MCF 10A (cell line): ENCODE measurements at regions not wholly inside any gene's neighbourhood (a gene's known extent, or its start where the extent isn't known, plus 50 kb on each side); places are given as distances from the start of the nearest gene placed in this dataset.

Source experiments
- BruUV-seq: library from RNA; stranded (reverse); fragments of 400-500 nt; replicated peaks from 2 replicates; lab custom pipeline; 2021; lab: Mats Ljungman, UMichigan
- CTCF ChIA-PET: fragments of 300-600 bp; sonication (Branson Sonifier 250); formaldehyde crosslinking; extraction: SDS; loops from one replicate; lab custom pipeline; 2021; ENCODE audit warnings: antibody characterized with exemption, inconsistent platforms; lab: Yijun Ruan, JAX
- POLR2A ChIA-PET: fragments of 300-600, 350-650 bp; sonication (Branson Sonifier 250); formaldehyde crosslinking; extraction: SDS; loops from one replicate; lab custom pipeline; 2020; ENCODE audit warnings: antibody characterized with exemption, inconsistent platforms; lab: Yijun Ruan, JAX
- DNase-seq: peaks from one replicate; pipeline ENCODE4 v3.0.0-alpha.2; 2018; ENCODE audit not compliant: unreplicated experiment
- H3K27ac Mint-ChIP-seq: one replicate; pipeline ENCODE4 v1.8.0; 2022; ENCODE audit warnings: mild to moderate bottlenecking, low read depth, mixed read lengths; ENCODE audit not compliant: unreplicated experiment
- H3K27me3 Mint-ChIP-seq: one replicate; pipeline ENCODE4 v1.8.0; 2022; ENCODE audit warnings: mixed read lengths; ENCODE audit not compliant: insufficient read depth, unreplicated experiment
- H3K36me3 Mint-ChIP-seq: one replicate; pipeline ENCODE4 v1.8.0; 2022; ENCODE audit warnings: mild to moderate bottlenecking, moderate library complexity, mixed read lengths; ENCODE audit not compliant: insufficient read depth, unreplicated experiment
- H3K4me1 Mint-ChIP-seq: one replicate; pipeline ENCODE4 v1.8.0; 2022; ENCODE audit warnings: mixed read lengths; ENCODE audit not compliant: insufficient read depth, unreplicated experiment
- H3K4me3 Mint-ChIP-seq: one replicate; pipeline ENCODE4 v1.8.0; 2022; ENCODE audit warnings: mild to moderate bottlenecking, moderate library complexity, mixed read lengths; ENCODE audit not compliant: unreplicated experiment
- H3K9me3 Mint-ChIP-seq: one replicate; pipeline ENCODE4 v1.8.0; 2022; ENCODE audit warnings: mixed read lengths; ENCODE audit not compliant: unreplicated experiment
- CTCF ChIP-seq: fragments of 200-600 bp; IDR thresholded peaks from one replicate; pipeline ENCODE4 v1.8.0; 2022; ENCODE audit warnings: antibody characterized with exemption, mild to moderate bottlenecking; ENCODE audit not compliant: unreplicated experiment
- intact Hi-C: fragments of 100-400 bp; cut with micrococcal nuclease; formaldehyde crosslinking; loops from 2 replicates; pipeline ENCODE4 v1.14.1; 2022

- POLR2A ChIA-PET: no interaction called here
- peaks cover 39% of the 10 kb centered on the region for H3K4me1 Mint-ChIP-seq
These were observed 247.1 kb downstream of the HIVEP2 start for GRCh38 chr6:142697922-142698321.

GRCh38 chr6:142698751-142699150 lies 246.2 kb downstream of the HIVEP2 start:
- Mint-ChIP-seq H3K4me3 (no peak overlapping the region), H3K9me3 (no peaks in the 10 kb centered on the region), H3K4me1 (peaks cover 34% of the 10 kb centered on the region), H3K27me3 (no peaks in the 10 kb centered on the region), H3K27ac (no peak overlapping the region), H3K36me3 (no peaks in the 10 kb centered on the region)
- POLR2A ChIA-PET: no interaction called here
- intact Hi-C loops: loop anchor here (5.0 to 10.0 kb wide), 2 partner anchors 126 to 359 kb away; no protein-coding TSS in a partner anchor
- BruUV-seq: no TSS peak
- TF ChIP-seq CTCF: peak; percentile 26
- peak; percentile 11 for DNase-seq
- CTCF ChIA-PET: interaction anchor here (0.6 to 1.4 kb wide), 6 partner anchors 17 to 1785 kb away, joined by 3 to 5 read pairs (median 3); no protein-coding TSS in a partner anchor

More at GRCh38 chr6:142697922-142698321, 247.1 kb downstream of the HIVEP2 start:
- intact Hi-C loops: loop anchor here (5.0 to 10.0 kb wide), 2 partner anchors 127 to 359 kb away; no protein-coding TSS in a partner anchor
- no peak overlapping the region for H3K27ac Mint-ChIP-seq
- H3K9me3 Mint-ChIP-seq: no peaks in the 10 kb centered on the region
- no peak overlapping the region for H3K4me3 Mint-ChIP-seq
- no peaks in the 10 kb centered on the region for H3K36me3 Mint-ChIP-seq
- no peaks in the 10 kb centered on the region for H3K27me3 Mint-ChIP-seq
- CTCF ChIA-PET: interaction anchor here (0.7 to 1.4 kb wide), 5 partner anchors 16 to 1786 kb away, joined by 3 to 5 read pairs (median 3); no protein-coding TSS in a partner anchor
- no peak for DNase-seq
- no peak for TF ChIP-seq CTCF
- no TSS peak for BruUV-seq

GRCh38 chr6:142699391-142699790 lies 245.6 kb downstream of the HIVEP2 start:
- ChIA-PET CTCF (interaction anchor here (0.6 to 1.4 kb wide), 4 partner anchors 18 to 535 kb away, joined by 3 read pairs; no protein-coding TSS in a partner anchor), POLR2A (interaction anchor here (0.8 kb wide), 1 partner anchor 244 kb away, joined by 3 read pairs; no protein-coding TSS in a partner anchor)
- no peaks in the 10 kb centered on the region for H3K27me3 Mint-ChIP-seq
- H3K36me3 Mint-ChIP-seq: no peaks in the 10 kb centered on the region
- no peak overlapping the region for H3K27ac Mint-ChIP-seq
- no peak overlapping the region for H3K4me3 Mint-ChIP-seq
- intact Hi-C loops: loop anchor here (5.0 to 10.0 kb wide), 2 partner anchors 125 to 358 kb away; no protein-coding TSS in a partner anchor
- BruUV-seq: no TSS peak
- DNase-seq: no peak
- no peaks in the 10 kb centered on the region for H3K9me3 Mint-ChIP-seq
- peaks cover 34% of the 10 kb centered on the region for H3K4me1 Mint-ChIP-seq
- TF ChIP-seq CTCF: no peak

- ChIA-PET POLR2A (interaction anchor here (0.8 kb wide), 1 partner anchor 243 kb away, joined by 3 read pairs; no protein-coding TSS in a partner anchor), CTCF (no interaction called here)
- no peaks in the 10 kb centered on the region for H3K36me3 Mint-ChIP-seq
- DNase-seq: no peak
- intact Hi-C loops: no loop called here
- TF ChIP-seq CTCF: no peak
- no peak overlapping the region for H3K27ac Mint-ChIP-seq
- H3K9me3 Mint-ChIP-seq: no peaks in the 10 kb centered on the region
- H3K4me3 Mint-ChIP-seq: no peak overlapping the region
- peaks cover 27% of the 10 kb centered on the region for H3K4me1 Mint-ChIP-seq
- no TSS peak for BruUV-seq
- H3K27me3 Mint-ChIP-seq: no peaks in the 10 kb centered on the region
These were observed 244.9 kb downstream of the HIVEP2 start for GRCh38 chr6:142700032-142700431.
